ENCODE measurements at regions not wholly inside any gene's neighbourhood (a gene's known extent, or its start where the extent isn't known, plus 50 kb on each side); places are given as distances from the start of the nearest gene placed in this dataset.

GRCh38 chr14:31947680-31948595 is 129.2 kb upstream of the ARHGAP5 start:
- Histone ChIP-seq H2AK9ac (replicated peaks; ENCODE audit: low read depth, low read length, poor library complexity) (no peak overlapping the region), H3K9me3 (ENCODE audit: control insufficient read depth, insufficient read depth, low read length) (no peaks in the 10 kb centered on the region), H4K20me1 (ENCODE audit: insufficient read depth, low read length) (no peaks in the 10 kb centered on the region), H3K9me1 (ENCODE audit: insufficient read depth, low read length) (peaks cover 12% of the 10 kb centered on the region; the same call in 1 of the 2 replicates), H3K23ac (ENCODE audit: low read depth, low read length) (no peak overlapping the region), H4K91ac (ENCODE audit: insufficient read depth, low read depth, low read length) (no peak overlapping the region), H3K18ac (ENCODE audit: low read depth, low read length) (no peak overlapping the region), H3K27ac (ENCODE audit: insufficient read depth, low read length) (no peak overlapping the region), H3K56ac (ENCODE audit: extremely low read depth, insufficient read depth, low read length) (no peak overlapping the region), H2BK120ac (ENCODE audit: low read depth, low read length) (peak overlapping the region; percentile 59; the same call in 1 of the 2 replicates), H3K4me2 (ENCODE audit: low read depth, low read length) (no peak overlapping the region), H2BK20ac (ENCODE audit: low read depth, low read length) (peak overlapping the region; percentile 52), H2AK5ac (ENCODE audit: low read depth, low read length) (no peak overlapping the region), H2AFZ (replicated peaks; ENCODE audit: low read length, poor library complexity) (no peak overlapping the region), H3K14ac (replicated peaks; ENCODE audit: low read depth, low read length) (no peak overlapping the region), H3K4ac (ENCODE audit: low read depth, low read length) (no peak overlapping the region), H3K36me3 (ENCODE audit: control insufficient read depth, insufficient read depth, low read length) (no peaks in the 10 kb centered on the region), H3K27me3 (ENCODE audit: control insufficient read depth, insufficient read depth, low read length) (peaks cover 5% of the 10 kb centered on the region; the same call in 1 of the 2 replicates), H3K79me1 (ENCODE audit: low read depth in 1 of 2, low read length in 2 of 2) (no peaks in the 10 kb centered on the region), H4K8ac (ENCODE audit: low read depth in 2 of 2, low read length in 2 of 2) (no peak overlapping the region), H2BK5ac (ENCODE audit: low read depth, low read length, poor library complexity, severe bottlenecking) (no peak overlapping the region), H3K4me3 (ENCODE audit: insufficient read depth, low read depth, low read length) (no peak overlapping the region), H4K5ac (ENCODE audit: low read depth, low read length) (no peak overlapping the region), H3K4me1 (ENCODE audit: control insufficient read depth, insufficient read depth, low read length) (peaks cover 15% of the 10 kb centered on the region), H3K9ac (ENCODE audit: low read depth, low read length) (no peak overlapping the region), H2BK15ac (ENCODE audit: low read depth, low read length) (no peak overlapping the region)
- BruUV-seq (replicated peaks), result no TSS peak
- no peak for TF ChIP-seq SMC3 (IDR thresholded peaks at IDR 0.05; ENCODE audit: low read depth, low read length)
- TF ChIP-seq MAZ (IDR thresholded peaks at IDR 0.05; ENCODE audit: borderline replicate concordance, low read depth, low read length), result no peak
- no peak for TF ChIP-seq MAFK (IDR thresholded peaks at IDR 0.05; ENCODE audit: low read depth, low read length)
- TF ChIP-seq NFE2L2 (IDR thresholded peaks at IDR 0.05; ENCODE audit: low read depth, low read length), result no peak
- no peak for TF ChIP-seq RCOR1 (IDR thresholded peaks at IDR 0.05; ENCODE audit: insufficient replicate concordance, low read length)
- no peak for TF ChIP-seq FOS (IDR thresholded peaks at IDR 0.05; ENCODE audit: low read depth, low read length)
- WGBS, 2 experiments (ENCODE audit: extremely low coverage in 2 of 2, insufficient read length in 1 of 2), result 67% methylated on average over 2 of the region's 5 CpGs; no CpG with 5 or more reads in 1 of the 2 experiments
- POLR2A ChIA-PET (ENCODE audit: unreplicated experiment), result no interaction called here
- in situ Hi-C loops (cut with MboI; ENCODE audit: low sequenced_read_pairs), result loop anchor here (25.0 kb wide), 1 partner anchor 289 kb away; no protein-coding TSS in a partner anchor
- dilution Hi-C loops (cut with HindIII; ENCODE audit: low sequenced_read_pairs, unreplicated experiment), result no loop called here
- intact Hi-C loops (cut with micrococcal nuclease), result loop anchor here (5.0 kb wide), 1 partner anchor 304 kb away; no protein-coding TSS in a partner anchor
- DNase-seq, result peak; percentile 23
- CTCF ChIA-PET, result no interaction called here
- ATAC-seq (ENCODE audit: low read depth), result peak; percentile 42
